ENCODE measurements at regions not wholly inside any gene's neighbourhood (a gene's known extent, or its start where the extent isn't known, plus 50 kb on each side); places are given as distances from the start of the nearest gene placed in this dataset.

DNA sequence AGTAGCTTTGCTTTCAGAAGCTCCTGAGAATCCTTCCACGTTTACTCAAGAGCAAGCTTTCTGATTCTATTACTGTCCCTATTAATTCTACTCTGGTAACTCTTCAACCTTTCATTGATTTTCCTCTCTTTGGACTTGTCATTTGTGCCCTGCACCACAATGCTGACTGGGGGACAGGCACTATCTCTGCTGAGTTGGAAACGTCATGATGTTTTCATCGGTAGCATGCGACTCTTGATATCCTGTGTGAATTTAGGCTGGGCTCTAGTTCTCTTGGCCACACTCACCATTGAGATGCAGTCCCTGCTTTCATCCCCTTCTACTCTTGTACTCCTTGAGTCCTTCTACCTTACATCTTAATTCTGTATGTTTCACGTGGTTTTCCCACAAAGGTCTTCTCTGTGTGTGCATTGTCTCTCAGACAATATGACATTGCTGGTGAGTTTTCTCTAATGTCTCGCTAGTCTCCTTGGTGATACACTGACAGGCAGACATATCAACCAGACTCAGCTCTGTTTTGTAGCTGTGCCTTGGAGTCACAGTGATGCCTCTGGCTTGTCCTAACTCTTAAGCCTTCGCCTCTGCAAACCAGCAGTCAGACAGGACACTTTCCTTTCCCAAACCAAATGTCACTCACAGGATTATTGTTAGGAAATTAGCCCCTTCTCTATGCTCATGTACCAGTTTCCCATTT lies 223.6 kb upstream of the ADGRL2 start:
- DNase-seq (no peak), ATAC-seq (no peak)

DNA sequence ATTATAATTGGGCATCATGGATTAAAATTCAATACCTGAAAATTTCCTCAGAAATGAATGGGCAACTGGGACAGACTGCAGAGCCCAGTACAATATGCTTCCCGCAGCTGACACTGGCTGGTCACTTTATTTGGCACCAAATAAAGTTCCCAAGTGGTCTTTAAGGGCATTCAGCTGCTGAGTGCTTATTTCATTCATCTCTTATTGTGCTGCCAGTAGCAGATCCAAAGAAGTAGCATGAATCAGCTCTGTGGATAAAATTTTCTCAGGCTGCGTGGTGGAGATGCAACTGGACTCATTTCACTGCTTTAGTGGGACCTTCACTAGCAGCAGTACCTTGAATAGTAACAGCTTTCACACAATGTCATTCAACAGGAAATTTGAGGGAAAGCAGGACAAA lies 226.3 kb upstream of the ADGRL2 start:
- no peak for ATAC-seq
- no peak for DNase-seq

DNA sequence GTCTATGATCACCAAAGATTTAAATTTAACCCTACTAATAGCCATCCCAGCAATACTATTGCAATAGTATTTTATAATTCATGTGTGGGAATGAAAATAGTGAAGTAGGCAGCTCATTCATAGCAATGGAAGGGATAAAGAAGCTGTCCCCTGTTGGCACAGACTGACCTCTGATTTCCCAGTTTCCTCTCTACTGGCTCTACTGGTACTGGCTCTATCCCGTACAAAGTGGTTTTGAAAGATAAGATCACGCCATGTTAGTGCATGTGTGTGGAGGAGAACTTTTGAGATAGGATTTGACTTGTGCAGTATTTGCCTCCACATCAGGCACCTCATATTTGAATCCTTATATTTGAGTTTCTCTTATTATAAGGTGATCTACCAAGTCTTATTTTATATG lies 227.3 kb upstream of the ADGRL2 start:
- ATAC-seq (no peak), DNase-seq (no peak)

DNA sequence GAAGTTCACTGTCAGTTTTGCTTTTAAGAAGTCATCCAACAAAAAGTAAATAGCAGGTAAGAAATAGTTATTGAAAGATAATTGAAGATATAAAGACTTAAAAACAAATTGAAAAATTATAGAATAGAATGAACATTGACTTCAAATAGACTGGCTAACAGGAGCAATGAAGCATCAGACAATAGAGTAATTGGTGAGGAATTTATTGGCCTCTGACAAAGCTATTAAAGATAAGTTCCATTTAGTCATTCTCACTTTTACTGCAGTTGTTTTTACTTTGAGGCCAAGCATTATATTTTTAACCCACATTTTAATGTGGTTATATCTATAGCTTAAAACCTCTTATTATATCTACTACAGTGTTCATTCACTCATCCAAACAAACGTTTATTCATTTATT lies 228.8 kb upstream of the ADGRL2 start:
- ATAC-seq: no peak
- DNase-seq: no peak

DNA sequence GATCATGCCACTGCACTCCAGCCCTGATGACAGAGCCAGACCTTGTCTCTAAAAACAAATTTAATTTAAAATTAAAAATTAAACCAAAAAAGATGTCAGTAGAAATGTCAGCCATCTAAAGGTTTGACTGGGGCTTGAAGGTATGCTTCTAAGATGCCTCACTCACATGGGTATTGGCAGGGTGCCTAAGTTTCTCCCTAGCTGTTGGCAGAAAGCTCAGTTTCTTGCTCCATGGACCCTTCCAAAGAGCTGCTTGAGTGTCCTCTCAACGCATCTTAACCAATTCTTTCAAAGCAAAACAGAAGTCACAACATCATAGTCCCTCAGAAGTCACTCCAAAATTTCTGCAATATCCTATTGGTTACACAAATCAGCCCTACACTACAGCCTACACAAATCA lies 231.0 kb upstream of the ADGRL2 start:
- ATAC-seq (no peak), DNase-seq (no peak)

DNA sequence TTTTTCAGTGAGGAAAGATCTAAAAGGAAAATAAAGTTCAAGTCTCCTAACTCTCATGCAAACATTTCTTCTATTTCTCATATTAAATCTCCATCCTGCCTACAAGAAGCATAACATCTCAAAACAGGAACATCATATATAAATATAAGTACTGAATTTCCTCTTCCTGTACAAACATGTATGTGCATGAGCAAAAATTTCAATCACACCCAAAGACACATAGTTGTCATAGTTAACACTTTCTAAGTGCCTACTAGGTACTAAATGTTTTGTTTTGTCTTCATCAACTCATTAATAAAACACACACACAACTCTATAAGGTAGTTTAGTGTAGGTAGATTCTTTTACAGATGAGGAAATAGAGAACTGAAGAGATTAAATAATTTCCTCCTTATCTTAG lies 237.1 kb upstream of the ADGRL2 start:
- DNase-seq: no peak
- ATAC-seq: no peak

DNA sequence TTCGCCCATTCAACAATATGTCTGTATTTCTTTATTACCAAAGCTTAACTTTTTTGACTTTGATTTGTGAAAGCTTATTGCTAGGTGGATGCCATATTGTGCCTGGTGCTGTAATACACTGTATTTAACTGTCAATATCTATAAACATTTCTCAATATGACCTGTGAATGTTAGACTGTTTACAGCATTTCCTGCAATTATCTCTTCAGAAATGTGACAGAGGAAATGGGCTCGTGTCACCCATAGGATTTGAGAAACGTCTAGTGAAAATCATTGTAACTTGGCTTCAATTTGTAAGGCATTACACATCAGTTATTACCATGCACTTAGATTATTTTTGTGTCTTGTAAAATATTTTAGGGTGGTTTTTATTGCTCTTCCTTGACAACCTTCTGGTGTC lies 237.8 kb upstream of the ADGRL2 start:
- DNase-seq (no peak), ATAC-seq (no peak)

DNA sequence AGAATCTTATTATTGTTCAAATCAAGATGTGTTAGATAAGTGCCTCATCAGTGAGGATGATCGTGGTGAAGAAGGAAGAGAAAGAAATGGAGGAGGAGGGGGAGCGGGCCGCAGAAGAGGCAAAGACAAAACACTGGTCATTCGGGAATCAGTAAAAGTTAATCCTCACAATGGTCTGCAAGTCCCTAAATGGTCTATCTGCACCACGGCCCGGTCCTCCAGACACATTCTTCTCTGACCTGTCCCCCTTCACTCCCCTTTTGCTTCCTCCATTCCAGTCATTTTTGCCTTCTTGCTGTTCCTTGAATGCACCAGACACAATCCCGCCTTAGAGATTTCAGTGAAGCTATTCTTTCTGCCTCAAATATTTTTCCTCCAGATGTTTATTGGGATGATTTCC lies 240.1 kb upstream of the ADGRL2 start:
- no peak for DNase-seq
- no peak for ATAC-seq

DNA sequence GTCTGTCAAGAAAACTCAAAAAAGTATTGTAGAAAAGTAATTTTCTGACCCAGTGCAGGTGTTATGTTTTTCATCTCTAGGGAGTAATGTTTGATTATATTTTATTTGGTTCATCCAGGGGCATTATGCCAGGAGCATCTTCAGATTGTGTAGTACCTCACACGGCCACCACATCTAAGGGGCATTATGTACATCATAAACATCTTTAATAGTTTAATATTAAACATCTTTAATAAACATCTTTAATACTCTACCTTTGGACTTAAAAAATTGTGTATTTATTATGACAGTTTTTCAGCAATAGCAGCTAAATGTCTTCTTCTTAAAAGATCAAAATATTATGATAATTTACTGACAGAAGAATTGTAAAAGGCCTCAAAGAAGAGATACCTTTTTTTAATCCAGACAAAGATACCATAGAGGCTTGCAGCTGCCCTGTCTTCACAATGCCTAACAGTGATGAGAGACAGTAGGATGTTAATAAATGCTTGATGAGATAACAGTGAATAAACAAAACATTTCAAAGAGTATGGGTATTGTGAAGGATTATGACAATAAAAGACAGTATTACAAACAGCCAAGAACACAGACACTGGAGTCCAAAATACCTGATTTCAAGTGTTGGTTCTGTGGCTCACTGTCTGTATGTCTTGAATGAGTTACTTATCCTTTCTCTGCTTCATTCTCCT lies 240.9 kb upstream of the ADGRL2 start:
- ATAC-seq (no peak), DNase-seq (no peak)

DNA sequence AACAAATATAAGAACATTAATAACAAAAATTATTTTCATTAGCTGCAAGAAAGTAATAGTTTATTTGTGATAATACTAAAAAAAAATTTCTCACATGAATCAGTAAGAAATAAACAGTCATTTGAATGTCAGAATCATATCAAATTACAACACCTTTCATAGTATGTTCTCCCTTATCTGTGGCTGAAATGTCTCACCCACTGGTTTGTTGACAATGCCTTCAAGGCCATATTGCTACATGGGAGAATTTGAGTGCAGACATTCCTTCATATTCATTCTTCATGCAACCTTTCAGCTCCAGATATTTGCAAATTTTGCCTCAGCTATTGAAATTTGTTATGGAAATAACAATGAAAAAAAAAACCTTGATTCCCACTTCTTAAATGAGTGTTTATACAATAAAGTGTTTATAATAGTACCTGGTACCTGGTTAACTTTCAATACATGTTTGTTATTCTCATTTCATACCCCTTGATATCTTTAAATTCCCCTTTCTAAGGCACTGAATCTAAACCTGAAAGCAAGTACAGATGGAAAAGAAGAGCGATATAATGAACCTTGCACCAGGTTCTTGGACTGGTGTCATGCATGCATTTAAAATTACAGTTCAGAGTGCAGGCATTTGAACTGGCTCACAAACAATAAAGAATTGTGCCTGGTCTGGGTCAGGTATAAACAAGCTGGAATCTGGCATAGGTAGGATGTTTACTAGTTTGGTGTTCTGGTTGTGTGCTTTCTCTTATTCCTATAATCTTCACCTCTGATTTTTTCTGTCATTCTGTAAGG lies 242.2 kb upstream of the ADGRL2 start:
- no peak for ATAC-seq

DNA sequence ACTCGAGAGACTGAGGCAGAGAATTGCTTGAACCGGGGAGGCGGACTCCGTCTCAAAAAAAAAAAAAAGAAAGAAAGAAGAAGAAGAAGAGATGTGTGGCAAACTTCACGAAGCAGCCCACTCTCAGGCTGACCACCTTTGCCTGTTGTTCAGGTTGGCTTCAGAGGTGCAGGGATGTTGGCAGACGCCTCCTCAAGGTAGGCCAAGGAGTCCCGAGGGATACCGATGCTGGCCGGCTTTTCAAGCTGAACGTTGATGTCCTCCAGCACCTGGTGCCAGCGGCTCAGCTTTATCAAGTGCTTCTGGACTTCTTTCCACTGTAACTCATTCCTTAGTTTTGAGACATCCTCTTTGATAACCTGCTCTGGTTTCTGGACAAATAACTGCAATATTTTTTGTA lies 243.8 kb upstream of the ADGRL2 start:
- ATAC-seq: no peak
- no peak for DNase-seq

More for the DNA sequence above, 242.2 kb upstream of the ADGRL2 start:
- DNase-seq: no peak

DNA sequence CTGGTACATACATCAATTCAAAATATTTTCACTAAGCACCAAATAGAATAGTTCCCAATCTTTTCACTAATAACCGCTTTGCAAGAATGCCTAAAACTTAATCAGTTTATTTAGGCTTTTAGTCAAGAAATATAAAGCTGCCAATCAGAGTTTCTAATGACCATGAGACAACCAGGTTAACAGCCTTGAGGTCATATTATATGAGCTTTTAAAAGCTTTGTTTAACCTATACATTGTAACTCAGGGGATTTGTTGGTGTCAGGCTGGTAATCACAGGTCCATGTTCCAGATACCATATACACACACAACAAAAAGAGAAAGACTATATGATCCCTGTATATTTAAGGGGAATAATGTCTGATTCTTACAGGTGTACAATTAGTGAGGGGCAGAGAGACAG lies 246.2 kb upstream of the ADGRL2 start:
- no peak for ATAC-seq
- DNase-seq: no peak

DNA sequence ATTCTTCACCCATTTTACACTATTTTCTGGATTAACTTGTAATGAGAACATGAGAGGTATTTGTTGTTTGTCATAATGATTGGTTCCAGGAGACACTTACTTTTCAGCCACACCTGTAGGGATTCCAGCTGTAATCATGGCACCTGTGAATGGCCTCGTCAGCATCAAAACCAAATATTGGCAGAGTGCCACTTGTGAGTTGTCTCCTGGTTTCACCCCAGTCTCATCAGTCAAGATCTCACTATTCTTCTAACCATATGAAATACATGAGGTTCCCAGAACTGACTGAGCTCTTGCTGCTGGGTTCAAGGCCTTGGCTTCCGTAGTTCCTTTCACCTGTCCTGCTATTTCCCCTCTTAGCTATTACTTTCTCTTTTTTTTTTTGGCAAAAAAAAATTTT lies 246.6 kb upstream of the ADGRL2 start:
- ATAC-seq (no peak), DNase-seq (no peak)

DNA sequence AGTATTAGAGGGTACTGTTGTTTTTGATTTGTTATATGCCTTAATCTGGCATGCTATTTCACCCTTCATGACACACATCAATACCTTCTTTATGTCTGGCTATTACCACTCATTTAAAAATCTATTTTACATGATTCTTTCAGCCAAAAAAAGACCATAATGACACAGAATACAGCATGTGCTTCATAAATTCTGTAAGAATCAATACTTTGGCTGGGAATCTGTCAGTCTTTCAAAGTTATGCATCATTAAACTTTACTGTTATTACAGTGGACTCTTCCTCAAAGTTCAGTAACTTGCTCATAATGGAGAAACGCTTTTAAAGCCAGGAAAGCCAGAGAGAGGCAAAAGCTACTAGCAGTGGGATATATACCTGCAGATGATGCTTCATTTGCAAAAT lies 247.2 kb upstream of the ADGRL2 start:
- no peak for ATAC-seq

DNA sequence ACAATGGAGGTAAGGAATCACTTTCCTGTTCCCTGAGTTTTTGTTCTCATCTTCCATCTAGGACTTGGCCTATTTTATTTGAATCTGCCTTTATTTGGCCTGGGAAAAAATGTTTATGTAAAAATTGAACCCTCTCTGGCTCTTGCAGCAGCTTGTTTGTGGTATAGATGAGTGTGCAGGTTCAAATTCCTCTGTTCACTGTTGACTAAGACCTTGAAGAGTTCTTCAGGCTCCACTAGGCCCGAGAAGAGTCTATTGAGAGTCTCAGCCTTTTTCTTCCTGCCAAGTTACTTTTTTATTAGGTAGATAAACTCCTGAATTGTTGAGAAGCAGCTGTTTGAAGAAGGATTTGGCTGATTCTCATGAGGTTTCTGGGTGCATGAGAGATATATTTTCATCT lies 248.8 kb upstream of the ADGRL2 start:
- no peak for DNase-seq
- ATAC-seq: no peak

More for the DNA sequence above, 247.2 kb upstream of the ADGRL2 start:
- DNase-seq: no peak

DNA sequence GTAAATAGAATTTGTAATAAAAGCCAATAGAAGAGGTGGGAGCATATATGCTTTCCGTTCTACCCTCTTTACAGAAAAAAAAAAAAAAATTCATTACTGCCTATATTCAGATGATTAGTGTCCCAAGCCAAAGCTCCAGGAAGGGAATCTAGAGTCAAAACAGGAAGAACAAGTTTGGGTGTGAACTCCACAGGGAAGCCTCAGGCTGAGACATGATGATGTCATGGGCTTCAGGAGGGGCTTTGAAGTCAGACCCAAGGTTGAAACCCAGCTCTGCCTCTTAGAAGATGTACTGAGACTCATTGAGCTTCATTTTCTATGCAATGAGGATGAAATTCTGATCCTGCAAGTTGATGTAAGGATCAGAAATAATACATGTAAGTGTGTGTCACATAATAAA lies 250.0 kb upstream of the ADGRL2 start:
- no peak for ATAC-seq
- no peak for DNase-seq

DNA sequence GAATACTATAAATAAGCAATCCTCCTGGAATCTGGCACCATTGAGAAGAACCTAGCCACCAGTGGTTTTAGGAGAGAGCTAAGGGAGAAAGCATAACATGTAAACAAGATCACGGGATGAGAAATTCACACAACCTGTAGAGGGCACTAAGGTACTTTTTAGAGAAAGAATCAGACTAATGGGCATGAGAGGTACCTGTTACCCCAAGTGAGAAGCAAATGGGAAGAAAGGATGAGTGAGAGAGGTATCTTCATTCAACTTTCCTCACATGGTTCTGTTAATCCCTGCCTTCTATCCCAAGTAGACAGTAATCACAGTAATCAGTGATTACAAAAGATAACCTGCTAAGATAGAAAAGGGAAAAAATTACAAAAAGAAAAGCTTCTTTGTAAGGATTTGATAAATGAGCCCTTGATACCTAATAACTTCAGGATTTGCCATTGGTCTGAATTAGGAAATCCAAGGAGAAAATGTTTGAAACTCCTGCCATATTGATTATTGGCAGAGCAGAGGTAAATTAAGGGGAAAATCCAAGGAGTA lies 251.1 kb upstream of the ADGRL2 start:
- DNase-seq (no peak), ATAC-seq (no peak)

DNA sequence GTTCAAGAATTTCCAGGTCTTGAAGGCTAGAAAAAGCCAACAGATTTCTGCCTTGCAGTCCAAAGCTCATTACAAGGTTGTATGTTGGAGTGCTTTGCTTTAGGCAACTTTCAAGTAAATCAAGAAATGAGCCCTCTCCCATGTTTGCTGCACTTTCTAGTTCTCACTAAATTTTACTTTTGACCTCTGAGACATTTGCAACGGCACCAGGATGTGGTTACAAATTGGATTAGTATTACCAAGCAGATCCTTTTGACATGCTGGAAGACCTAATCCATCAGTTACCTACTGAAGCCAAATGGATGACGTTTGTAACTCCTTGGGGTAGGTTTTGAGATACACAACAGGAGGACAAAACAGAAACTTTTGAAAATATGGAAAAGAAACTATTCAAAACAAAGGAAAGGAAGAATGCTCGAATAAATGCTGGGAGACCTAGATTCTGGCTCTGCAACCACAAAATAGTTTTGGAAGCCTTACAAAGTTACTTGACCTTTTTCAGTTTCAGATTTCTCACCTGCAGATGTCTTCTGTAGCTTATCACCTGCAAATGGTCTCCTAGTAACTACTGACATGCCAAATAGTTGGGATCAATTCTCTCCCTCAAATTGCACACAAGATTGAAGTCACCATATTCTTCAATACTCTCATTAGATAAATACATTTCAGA lies 251.7 kb upstream of the ADGRL2 start:
- no peak for ATAC-seq
- no peak for DNase-seq

DNA sequence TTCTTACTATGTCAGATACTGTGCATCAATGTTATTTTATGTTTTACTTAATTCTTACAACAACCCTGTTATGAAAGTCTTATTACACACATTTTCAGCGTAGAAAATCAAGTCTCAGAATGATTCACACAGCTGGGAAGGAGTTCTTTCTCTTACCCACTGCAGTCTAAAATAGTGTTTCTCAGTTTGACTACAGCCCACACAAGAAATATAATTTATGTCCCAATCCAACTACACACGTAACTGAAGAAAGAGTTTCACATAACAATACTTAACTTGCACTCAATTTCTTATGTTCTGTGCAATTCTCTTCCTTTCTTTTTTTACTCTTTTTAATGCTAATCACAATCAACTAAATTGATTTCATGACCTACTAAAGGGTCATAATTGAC lies 252.8 kb upstream of the ADGRL2 start:
- no peak for ATAC-seq
- no peak for DNase-seq

DNA sequence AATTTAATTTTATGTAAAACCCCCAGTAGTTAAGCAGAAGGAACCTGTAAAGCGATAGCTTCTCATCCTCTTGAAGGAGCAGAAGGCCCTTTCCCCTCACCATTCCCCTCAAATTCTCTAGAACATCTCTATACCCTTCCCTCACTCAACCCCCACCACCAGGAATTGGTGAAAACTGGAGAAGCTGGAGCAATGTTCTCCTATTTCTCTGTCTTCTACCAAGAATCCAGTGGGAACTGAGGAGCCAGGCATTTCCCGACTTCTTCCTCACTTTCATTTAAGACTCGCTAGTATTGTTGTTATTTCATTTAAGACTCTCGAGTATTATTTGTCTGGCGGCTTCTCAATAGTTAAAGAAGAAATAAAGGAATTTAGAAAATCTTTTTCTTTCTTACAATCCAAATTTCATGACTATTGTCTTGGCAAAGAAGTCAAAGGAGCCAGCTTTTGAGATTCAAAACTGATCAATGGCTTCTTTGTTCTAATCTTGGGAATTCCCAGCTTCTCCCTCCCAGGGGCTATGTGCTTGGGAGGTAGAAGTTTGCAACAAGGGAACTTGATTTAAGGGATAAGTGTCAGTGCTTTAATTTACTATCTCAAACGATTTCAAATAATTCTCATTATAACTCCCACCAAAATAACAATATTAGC lies 253.3 kb upstream of the ADGRL2 start:
- no peak for DNase-seq
- no peak for ATAC-seq

DNA sequence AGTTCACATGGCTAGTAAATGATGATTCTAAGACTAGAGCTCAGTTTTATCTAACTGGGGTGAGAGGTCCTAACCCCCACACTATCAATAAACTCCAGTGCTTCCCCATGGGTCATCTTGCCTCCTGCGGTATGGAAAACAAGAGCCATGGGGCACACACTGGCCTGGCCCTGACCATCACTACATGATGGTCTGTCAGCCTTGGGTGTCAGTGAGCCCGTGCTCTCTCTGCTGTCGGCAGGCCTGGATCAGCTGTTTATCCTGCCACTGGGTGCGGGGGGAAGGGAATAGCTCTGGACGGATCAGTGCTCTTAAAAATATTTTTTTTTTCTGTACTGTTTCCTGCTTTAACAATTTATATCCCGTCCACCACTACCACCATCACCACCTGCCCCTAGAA lies 255.0 kb upstream of the ADGRL2 start:
- no peak for ATAC-seq
- no peak for DNase-seq

DNA sequence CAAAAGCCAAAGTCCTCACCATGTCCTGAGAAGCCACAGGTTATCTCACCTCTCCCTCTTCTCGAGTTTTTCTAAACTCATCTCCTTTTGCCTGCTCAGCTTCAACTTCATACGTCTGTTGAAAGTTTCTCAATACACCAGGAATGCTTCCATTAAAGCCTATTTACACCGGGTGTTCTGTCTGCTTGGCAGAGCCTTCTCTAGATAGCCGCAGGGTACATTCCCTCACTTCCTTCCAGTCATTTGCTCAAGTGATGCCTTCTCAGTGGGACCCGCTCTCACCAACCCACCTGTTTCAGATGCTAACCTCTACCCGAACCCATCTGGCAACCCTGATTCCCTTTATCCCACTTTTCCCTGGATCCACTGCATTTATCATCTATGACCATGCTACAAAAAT lies 257.0 kb upstream of the ADGRL2 start:
- ATAC-seq: no peak
- no peak for DNase-seq

Measured in stimulated activated naive CD8-positive, alpha-beta T cell treated with anti-CD3 and anti-CD28 coated beads, Interleukin-15, Interleukin-2, amounts not matched to agents 100 U/mL and 50 U/mL, for 24 hours (primary cell).